Pulmonary artery endothelial cell (primary cell): ENCODE measurements at regions not wholly inside any gene's neighbourhood (a gene's known extent, or its start where the extent isn't known, plus 50 kb on each side); places are given as distances from the start of the nearest gene placed in this dataset.

ENCODE experiments used
- DNase-seq: peaks from one replicate; pipeline ENCODE4 v3.0.0-alpha.2; 2011; ENCODE audit warnings: low read depth, low spot score

DNA sequence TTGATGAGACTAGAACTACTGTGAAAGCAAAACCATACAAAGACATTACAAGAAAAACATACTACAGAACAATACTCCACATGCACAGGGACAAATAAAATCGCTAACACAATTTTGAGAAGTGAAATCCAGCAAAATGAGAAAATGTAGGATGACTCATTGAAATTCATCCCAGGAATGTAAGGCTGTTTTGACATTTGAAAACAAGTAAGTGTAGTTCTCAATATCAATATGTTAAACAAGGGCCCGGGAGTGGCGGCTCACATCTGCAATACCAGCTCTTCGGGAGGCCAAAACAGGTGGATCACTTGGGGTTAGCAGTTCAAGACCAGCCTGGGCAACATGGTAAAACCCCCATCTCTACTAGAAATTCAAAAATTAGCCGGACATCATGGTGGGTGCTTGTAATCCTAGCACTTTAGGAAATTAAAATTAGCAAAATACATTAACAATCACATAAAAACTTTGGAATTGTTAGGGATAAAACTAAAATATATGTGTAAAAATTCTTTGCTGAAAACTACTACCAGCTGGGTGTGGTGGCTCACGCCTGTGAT, 113.7 kb upstream of the ADARB2 start:
- DNase-seq, result no peak

DNA sequence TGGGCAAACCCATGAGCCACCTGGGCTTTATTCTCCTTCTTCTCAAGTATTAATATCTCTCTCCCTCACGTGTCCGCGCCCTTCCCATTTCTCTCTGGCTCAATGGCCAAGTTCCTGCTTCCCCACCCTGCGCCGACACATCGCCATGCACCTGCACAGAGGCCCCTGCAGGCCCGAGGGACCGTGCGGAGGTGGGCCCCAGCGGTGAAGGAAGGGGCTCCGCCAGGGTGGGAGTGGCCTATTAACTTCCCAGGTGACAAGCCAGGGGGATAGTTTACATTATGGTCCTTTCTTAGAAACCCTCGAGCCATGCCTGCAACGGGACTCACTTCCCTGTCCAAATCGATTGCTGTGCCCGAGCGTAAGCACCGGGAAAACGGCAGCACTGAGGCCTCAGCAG, 110.0 kb upstream of the ADARB2 start:
- DNase-seq, result no peak

DNA sequence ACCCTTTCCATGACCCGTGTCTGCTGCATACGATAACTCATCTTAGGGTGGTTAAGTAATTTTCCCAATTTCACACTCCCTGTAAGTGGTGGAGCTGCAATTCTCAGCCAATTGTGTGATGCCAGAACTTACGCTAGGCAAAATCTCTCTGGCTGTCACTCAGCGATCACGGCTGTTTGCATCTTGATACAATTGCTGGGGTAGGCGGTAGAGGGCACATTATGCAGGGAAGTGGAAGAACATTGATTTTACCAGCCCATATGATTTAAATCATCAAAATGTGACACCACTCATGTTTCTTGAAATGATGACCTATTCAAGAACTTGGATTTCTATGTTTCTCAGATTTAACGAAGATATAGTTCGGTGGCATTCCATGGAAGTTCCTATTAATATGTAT, 108.7 kb upstream of the ADARB2 start:
- DNase-seq, result no peak

GRCh38 chr10:1841759-1842158, 104.4 kb upstream of the ADARB2 start:
- no peak for DNase-seq

DNA sequence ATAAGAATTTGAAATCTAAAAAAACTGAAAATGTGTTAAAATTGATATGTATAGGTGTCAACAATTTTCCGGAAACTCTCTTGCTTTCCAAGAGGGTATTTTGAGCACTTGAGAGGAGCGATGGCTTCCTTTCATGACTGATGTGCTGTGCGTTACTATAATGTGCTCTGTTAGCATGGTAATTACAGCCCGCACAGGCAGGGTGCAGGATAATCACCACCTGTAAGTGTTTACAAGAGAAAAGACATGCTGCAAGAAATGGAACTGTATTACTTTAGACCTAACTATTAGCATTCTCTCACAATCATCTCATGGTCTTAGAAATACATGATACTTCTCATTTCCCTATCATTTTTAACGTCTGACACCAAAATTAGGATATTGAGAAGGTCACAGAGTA, 92.4 kb upstream of the ADARB2 start:
- DNase-seq, result no peak

GRCh38 chr10:1824928-1825327, 87.6 kb upstream of the ADARB2 start:
- DNase-seq, result no peak

DNA sequence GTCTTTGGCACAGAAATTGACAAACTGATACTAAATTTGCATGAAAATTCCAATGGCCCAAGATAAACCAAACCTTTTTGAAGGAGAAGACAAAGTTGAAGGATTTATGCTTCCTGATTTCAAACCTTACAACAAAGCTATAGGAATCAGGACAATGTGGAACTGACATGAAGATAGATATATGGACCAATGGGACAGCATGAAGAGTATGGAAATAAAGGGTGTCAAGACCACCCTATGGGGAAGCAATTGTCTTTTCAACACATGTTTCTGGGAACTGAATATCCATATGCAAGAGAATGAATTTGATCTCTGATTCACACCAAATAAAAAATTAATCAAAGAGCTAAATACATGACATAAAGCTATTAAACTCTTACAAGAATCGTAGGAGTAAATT, 77.2 kb upstream of the ADARB2 start:
- no peak for DNase-seq

GRCh38 chr10:1809139-1809741, 71.9 kb upstream of the ADARB2 start:
- DNase-seq, result no peak

GRCh38 chr10:1807924-1808323, 70.6 kb upstream of the ADARB2 start:
- DNase-seq, result no peak

- no peak for DNase-seq
These were observed 69.9 kb upstream of the ADARB2 start for GRCh38 chr10:1807196-1807595.

GRCh38 chr10:1802413-1802812, 65.1 kb upstream of the ADARB2 start:
- DNase-seq, result no peak

- DNase-seq, result no peak
These were observed 51.1 kb upstream of the ADARB2 start for GRCh38 chr10:1788401-1788800.
